Stimulated activated naive CD8-positive, alpha-beta T cell treated with anti-CD3 and anti-CD28 coated beads, Interleukin-15, amount 100 ng/mL, for 72 hours (primary cell): ENCODE measurements at regions not wholly inside any gene's neighbourhood (a gene's known extent, or its start where the extent isn't known, plus 50 kb on each side); places are given as distances from the start of the nearest gene placed in this dataset.

Experiments
- ATAC-seq: fragments of 150-1000 bp; cut with Tn5 transposase; 2 replicates; pipeline ENCODE4 v1.10.0; 2021; ENCODE audit warnings: mild to moderate bottlenecking, moderate library complexity
- DNase-seq, 2 donors: peaks; one replicate each; pipeline ENCODE4 v3.0.0; 2021 to 2022
- H3K27ac Mint-ChIP-seq, 2 donors: one replicate each; pipeline ENCODE4 v1.8.0; 2022; ENCODE audit warnings: mild to moderate bottlenecking in 2 of 2, mixed read lengths in 2 of 2, moderate library complexity in 2 of 2
- H3K27me3 Mint-ChIP-seq: one replicate; pipeline ENCODE4 v1.8.0; 2022; ENCODE audit warnings: mixed read lengths
- H3K4me1 Mint-ChIP-seq: one replicate; pipeline ENCODE4 v1.8.0; 2022; ENCODE audit warnings: mild to moderate bottlenecking, mixed read lengths
- H3K4me3 Mint-ChIP-seq, 2 donors: one replicate each; pipeline ENCODE4 v1.8.0; 2022; ENCODE audit warnings: mild to moderate bottlenecking in 2 of 2, mixed read lengths in 2 of 2, moderate library complexity in 1 of 2
- H3K9me3 Mint-ChIP-seq, 2 donors: one replicate each; pipeline ENCODE4 v1.8.0; 2022; ENCODE audit warnings: mixed read lengths in 2 of 2

DNA sequence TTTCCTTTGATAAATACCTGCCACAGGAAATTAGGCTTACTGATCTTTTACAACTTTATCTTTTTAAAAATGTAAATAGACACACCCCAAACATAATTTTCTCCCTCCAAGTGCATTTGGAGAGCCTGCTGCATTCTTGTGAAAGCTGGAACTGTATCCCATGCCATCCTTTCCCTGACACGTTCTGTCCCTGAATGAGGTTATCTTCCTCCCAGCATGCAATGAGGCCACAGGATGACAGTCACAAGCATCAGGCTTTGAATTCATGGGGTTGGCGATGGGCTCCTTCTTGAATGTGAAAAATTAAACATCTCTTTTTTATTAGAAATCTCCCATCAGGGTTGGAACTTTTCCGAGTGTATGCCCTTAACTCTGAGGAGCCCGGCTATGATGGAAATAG is 77.8 kb downstream of the CTAGE1 start:
- Mint-ChIP-seq H3K4me1 (peaks cover 62% of the 10 kb centered on the region), H3K27ac (no peak overlapping the region)

DNA sequence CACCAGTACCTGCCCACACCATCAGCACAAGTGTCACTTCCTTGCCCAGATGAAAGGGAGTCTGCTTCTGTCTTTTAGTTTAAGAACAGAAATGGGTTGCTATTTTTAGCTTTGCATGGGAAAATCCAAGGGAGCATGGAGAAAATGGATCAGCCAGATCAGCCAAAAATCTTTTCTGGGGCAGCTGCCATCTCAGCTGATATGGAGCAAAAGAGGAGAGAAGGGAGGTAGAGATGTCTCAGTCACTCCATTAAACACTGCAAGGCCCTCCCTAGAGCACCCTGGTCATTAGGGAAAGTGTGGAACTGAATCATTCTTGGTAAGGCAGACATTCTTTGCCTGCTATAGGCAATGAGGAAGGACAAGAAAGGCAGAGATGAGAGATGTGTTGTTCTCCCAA is 79.9 kb downstream of the CTAGE1 start:
- DNase-seq = no peak
- H3K9me3 Mint-ChIP-seq = peaks cover 0 to 5% of the 10 kb centered on the region in 2 donors
- H3K27me3 Mint-ChIP-seq = no peaks in the 10 kb centered on the region
- H3K4me1 Mint-ChIP-seq = peaks cover 45% of the 10 kb centered on the region
- ATAC-seq = no peak
- peak overlapping the region; percentile 12 to 16 for H3K27ac Mint-ChIP-seq
- H3K4me3 Mint-ChIP-seq = no peak overlapping the region

More for the DNA sequence above, 77.8 kb downstream of the CTAGE1 start:
- no peaks in the 10 kb centered on the region for H3K27me3 Mint-ChIP-seq
- no peak overlapping the region for H3K4me3 Mint-ChIP-seq
- H3K9me3 Mint-ChIP-seq = no peaks in the 10 kb centered on the region
- ATAC-seq (no peak), DNase-seq (no peak)

DNA sequence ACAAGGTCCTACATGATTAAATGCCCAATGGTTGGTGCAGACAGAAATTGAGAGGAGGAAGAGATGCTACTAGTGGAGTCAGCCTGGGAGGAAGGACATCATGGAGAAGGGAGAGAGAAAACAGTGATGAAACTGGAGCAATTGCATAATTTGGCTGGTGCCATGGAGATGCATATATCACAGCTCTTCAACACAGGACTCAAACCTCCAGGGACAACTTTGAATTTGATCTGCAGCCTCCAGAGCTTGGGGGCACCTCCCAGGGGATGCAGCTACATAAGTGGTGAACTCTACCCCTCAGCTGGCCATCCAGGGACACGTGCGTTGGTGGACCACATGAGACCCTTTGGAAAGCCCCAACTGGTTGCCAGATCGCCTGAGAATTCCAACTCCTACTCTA is 80.4 kb downstream of the CTAGE1 start:
- H3K27me3 Mint-ChIP-seq = no peaks in the 10 kb centered on the region
- peaks cover 39% of the 10 kb centered on the region for H3K4me1 Mint-ChIP-seq
- ATAC-seq = peak; percentile 14
- H3K27ac Mint-ChIP-seq = no peak overlapping the region
- peaks cover 0 to 5% of the 10 kb centered on the region in 2 donors for H3K9me3 Mint-ChIP-seq
- DNase-seq = no peak
- no peak overlapping the region for H3K4me3 Mint-ChIP-seq

DNA sequence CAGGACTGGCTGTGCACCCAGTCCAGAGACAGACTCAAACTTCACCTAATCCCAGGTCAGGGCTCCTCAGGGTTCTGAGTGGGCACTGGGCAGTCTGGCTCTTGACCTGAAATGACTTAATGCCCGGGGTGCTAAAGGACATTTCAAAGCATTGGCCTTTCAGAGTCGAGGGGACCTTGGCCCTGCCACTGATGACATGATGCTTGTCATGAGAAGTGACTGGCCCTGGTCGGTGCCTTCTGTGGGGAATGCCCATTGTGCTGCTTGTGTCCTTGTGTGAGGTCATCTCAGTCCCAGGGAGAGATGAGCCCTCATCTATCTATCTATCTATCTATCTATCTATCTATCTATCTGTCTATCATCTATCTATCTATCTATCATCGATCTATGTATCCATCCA is 81.3 kb downstream of the CTAGE1 start:
- ATAC-seq (no peak), DNase-seq (no peak)
- peaks cover 0 to 5% of the 10 kb centered on the region in 2 donors for H3K9me3 Mint-ChIP-seq
- peaks cover 35% of the 10 kb centered on the region for H3K4me1 Mint-ChIP-seq
- H3K27ac Mint-ChIP-seq = peak overlapping the region in 1 of 2 donors; percentile 27
- no peak overlapping the region for H3K4me3 Mint-ChIP-seq
- no peaks in the 10 kb centered on the region for H3K27me3 Mint-ChIP-seq

DNA sequence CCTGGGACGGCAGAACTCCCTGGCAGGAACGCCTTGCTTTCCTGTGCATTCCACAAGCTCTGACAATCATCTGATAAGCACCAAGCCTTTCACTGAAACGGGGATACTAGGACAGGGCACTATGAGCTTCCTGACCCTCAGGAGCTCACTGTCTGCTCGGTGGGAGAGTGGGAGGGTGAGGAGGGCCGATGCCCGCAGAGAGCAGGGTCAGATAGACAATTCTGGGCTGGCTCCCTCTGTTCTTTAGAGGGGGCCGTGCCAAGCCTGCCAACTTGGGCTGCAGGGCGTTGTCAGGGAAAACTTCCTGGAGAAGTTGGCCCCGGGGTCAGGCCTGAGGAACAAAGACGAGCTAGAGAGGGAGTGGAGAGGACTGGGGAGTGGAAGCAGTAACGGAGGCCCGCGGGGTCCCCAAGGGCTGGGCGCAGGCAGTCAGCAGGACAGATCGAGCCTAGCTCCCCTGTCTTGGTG is 82.0 kb downstream of the CTAGE1 start:
- peaks cover 35% of the 10 kb centered on the region for H3K4me1 Mint-ChIP-seq
- no peak for DNase-seq
- H3K27ac Mint-ChIP-seq = no peak overlapping the region
- H3K27me3 Mint-ChIP-seq = no peaks in the 10 kb centered on the region
- no peak for ATAC-seq
- H3K4me3 Mint-ChIP-seq = no peak overlapping the region
- H3K9me3 Mint-ChIP-seq = peaks cover 0 to 5% of the 10 kb centered on the region in 2 donors

DNA sequence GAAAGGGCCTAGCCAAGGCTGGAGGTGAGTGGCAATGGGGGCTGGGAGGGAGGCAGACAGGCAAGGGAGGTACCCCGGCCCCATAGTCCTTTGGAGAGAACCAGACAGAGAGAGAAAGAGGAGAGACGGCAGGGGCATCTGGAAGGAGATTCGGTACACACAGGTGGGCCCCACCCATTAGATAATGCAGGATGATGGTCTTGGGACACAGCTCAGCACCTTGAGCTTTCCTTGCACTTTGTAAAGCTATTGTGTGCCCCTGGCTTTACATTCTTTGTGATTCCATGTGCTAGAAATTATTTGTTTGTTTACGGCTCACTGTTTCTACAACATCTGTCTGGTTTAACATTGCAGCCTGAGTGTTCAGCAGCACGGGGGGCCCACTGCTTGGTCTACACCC is 83.1 kb downstream of the CTAGE1 start:
- Mint-ChIP-seq H3K27ac (peak overlapping the region in 1 of 2 donors; percentile 3), H3K9me3 (peaks cover 4 to 5% of the 10 kb centered on the region in 2 donors), H3K4me1 (peaks cover 28% of the 10 kb centered on the region), H3K4me3 (no peak overlapping the region), H3K27me3 (no peaks in the 10 kb centered on the region)
- ATAC-seq (no peak), DNase-seq (no peak)

DNA sequence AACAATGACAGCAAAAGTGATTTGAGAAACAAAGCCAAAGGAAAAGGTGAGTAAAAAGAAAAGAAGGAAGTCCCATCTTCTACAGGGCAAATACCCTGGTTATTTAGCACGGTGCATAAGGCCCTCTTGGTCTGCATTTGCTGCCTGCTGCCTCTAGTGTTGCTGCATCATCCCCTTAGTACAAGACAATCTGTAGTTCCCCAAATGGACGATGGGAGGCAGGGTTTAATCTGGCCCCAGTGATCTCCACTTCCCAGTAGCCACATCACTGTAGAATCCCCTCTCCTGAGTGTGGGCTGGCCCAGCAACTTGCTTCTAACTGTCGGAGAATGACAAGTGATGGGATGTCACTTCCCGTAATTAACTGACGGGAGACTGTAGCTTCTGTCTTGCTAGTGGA is 85.1 kb downstream of the CTAGE1 start:
- no peaks in the 10 kb centered on the region for H3K27me3 Mint-ChIP-seq
- H3K27ac Mint-ChIP-seq = no peak overlapping the region
- ATAC-seq = no peak
- H3K9me3 Mint-ChIP-seq = peaks cover 4 to 5% of the 10 kb centered on the region in 2 donors
- no peak overlapping the region for H3K4me3 Mint-ChIP-seq
- no peak for DNase-seq
- H3K4me1 Mint-ChIP-seq = peaks cover 15% of the 10 kb centered on the region

DNA sequence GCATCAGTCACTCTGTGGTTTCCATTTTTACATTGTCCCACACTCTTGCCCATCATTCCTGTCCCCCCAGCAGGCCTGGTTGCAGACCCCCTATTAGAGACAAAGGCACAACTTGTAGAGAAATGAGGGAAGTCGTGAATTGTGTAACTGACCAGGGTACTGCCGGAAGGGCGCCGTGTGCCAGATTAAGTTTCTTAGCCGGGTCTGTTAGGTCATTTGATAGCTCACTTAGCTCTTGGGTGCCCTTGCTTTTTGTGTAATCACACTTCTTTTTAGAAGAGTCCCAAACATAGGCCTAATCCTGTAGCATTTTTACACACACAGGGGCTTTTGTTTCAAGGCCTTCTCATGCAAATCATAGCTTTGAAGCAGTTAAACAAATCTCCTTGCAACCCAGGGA is 87.2 kb downstream of the CTAGE1 start:
- no peak for DNase-seq
- no peak overlapping the region for H3K4me3 Mint-ChIP-seq
- ATAC-seq = no peak
- H3K27me3 Mint-ChIP-seq = no peaks in the 10 kb centered on the region
- H3K4me1 Mint-ChIP-seq = no peaks in the 10 kb centered on the region
- peaks cover 4 to 5% of the 10 kb centered on the region in 2 donors for H3K9me3 Mint-ChIP-seq
- H3K27ac Mint-ChIP-seq = no peak overlapping the region

DNA sequence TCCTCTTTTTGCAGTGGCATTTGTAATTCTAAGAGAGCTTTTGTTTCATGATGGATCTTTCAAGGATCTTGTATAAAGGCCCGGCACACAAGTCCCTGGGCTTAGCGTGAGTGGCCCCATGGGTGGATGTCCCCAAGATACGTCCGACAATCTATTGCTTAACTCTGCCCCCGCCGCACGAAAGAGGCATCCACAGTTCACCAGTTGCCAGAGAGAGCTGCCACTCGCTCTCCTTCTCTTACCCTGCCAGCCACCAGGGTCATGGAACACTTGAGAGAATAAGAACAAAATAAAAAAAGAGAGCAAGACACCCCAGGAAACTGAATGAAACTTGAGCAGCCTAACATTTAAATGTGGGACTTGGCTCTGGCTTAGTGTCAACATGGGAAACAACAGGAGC is 92.3 kb downstream of the CTAGE1 start:
- no peak for DNase-seq
- no peak overlapping the region for H3K27ac Mint-ChIP-seq

DNA sequence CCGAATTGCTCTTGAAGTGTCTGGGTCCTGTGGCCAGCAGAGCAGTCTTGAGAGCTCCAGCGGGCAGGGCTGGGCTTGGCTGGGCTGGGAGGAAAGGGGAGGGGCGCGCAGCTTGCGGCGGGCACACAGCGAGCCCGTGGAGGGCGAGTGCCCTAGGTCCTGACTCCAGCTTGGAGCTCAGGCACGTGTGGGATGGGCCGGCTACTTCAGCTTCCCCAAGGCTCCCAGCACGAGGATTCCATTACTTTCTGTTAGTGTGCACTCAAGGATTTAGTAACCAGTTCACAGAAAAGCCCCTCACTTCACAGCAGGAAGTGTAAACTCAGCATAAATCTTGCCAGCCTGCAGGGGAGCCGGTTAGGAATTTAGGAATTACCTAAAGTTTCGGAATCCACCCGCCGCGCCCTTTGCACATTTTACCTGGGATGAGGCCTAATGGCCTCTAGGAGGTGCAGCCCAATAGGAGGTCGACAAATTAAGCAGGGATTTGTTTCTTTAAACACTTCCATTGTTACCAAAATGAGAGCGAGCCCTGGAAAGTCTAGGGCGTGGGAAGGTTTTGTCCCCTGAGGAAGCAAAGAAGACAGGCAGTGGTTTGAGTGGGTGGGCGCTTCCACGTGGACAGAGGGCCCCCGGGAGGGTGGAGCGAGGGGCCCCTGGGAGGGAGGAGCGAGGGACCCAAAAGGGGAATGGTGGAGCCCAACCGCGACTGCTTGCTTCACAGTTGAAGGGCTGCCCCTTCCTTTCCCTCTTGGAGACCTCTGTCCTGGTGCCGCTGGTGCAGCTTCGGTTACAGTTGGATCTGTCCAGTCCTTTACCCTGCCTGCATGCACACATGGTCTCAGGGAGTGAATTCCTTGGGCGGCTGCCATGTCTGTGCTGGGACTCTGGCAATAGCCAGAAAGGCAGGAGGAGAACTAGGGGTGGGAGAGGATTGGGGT is 93.3 kb downstream of the CTAGE1 start:
- no peaks in the 10 kb centered on the region for H3K9me3 Mint-ChIP-seq

More for the DNA sequence above, 92.3 kb downstream of the CTAGE1 start:
- ATAC-seq = no peak
- H3K27me3 Mint-ChIP-seq = no peaks in the 10 kb centered on the region
- H3K9me3 Mint-ChIP-seq = peaks cover 0 to 3% of the 10 kb centered on the region in 2 donors
- no peak overlapping the region for H3K4me3 Mint-ChIP-seq
- H3K4me1 Mint-ChIP-seq = peaks cover 6% of the 10 kb centered on the region

DNA sequence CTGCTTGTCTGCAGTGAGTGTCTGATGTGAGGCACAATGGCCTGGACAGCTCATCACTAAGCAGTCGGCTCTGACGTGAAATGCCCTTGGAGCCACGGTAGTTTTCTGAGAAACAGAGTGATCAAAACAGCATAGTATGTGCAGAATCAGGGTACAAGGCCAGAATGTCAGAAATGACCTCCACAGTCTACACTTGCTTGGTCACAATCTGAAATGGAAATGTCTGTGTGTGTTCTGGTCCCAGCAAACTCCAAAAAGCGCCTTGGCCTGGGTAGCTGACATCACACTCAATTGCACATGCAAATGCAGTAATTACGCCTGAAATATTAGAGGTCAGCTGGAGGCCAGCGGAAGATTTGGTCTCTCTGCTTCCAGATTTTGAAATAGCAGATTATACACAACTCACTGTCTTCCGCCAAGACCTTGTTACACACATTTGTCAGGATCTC is 95.4 kb downstream of the CTAGE1 start:
- no peak overlapping the region for H3K4me3 Mint-ChIP-seq
- H3K27ac Mint-ChIP-seq = no peak overlapping the region
- no peaks in the 10 kb centered on the region for H3K9me3 Mint-ChIP-seq
- ATAC-seq (no peak), DNase-seq (no peak)
- peaks cover 6% of the 10 kb centered on the region for H3K4me1 Mint-ChIP-seq
- H3K27me3 Mint-ChIP-seq = no peaks in the 10 kb centered on the region

More for the DNA sequence above, 93.3 kb downstream of the CTAGE1 start:
- ATAC-seq = peak; percentile 47
- Mint-ChIP-seq H3K4me3 (peak overlapping the region; percentile 36 to 72), H3K4me1 (peaks cover 6% of the 10 kb centered on the region), H3K27ac (peak overlapping the region; percentile 37 to 79), H3K27me3 (no peaks in the 10 kb centered on the region)
- no peak for DNase-seq

DNA sequence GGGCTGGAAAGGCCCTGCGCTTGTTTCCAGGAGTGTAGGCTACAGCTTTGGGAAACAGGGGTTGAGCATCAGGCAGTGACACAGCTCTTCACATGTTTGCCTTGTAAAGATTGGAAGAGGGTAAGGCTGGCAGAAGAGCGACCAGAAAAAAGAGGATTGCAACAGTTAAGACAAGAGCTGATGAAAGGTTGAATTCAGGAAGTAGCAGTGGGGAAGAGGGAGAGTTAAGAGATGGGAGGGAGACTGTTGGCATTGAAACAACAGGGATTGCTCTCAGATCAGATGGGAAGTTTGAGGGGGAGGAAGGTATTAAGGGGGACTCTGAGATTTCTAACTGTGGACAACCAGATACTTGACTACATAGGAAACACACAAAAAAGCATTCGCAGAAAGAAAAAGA is 96.9 kb downstream of the CTAGE1 start:
- Mint-ChIP-seq H3K27ac (no peak overlapping the region), H3K4me1 (peaks cover 6% of the 10 kb centered on the region), H3K9me3 (no peaks in the 10 kb centered on the region), H3K4me3 (no peak overlapping the region), H3K27me3 (no peaks in the 10 kb centered on the region)
- ATAC-seq (no peak), DNase-seq (no peak)

DNA sequence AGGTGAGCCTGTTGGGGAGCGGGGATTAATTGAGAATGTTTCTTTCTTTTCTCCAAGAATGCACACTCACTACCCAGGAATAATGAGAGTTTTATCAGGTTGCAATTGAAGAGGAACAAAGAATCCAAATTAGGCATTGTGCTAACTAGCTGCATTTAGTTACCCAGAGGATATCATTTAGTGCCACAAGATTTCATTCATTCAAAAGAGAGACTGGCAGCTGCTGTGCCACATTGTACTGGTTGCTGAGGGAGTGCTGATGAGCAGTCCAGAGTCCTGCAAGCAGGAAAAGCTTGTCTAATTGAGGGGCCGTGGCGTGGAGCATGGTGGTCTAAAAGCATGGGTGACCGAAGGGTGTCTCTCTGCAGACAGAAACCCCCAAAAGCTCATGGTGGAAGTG is 97.6 kb downstream of the CTAGE1 start:
- Mint-ChIP-seq H3K4me1 (peaks cover 6% of the 10 kb centered on the region), H3K9me3 (no peaks in the 10 kb centered on the region)
- no peak for ATAC-seq

DNA sequence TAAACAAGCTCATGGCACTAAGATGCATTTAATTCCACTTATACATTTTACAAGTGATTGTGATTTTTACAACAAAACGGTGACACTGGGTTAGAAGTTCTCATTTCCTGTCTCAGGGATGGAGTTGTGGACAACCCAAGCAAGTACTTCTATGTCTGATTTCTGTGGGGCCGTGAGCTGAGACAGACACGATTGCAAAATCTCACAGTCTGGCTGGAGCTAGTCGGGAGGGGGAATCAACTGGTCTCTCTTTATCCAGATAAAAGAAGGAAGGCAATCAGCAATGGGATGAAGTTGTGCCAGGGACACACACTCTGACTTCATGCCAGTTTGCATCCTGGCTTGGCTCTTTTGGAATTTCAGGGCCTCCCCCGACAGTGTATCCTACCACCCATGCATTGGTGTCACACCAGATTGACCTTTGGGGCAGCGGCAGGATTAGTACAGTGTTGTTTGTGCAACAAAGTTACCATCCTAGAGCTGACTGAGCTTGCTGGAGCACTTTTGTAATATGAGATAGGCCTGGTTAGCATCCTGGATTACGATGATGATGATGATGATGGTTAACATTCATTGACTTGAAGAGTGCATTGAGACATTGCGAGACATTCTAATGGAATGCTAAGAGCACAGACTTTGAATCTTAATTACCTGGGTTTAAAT is 98.8 kb downstream of the CTAGE1 start:
- no peak for DNase-seq
- H3K9me3 Mint-ChIP-seq = no peaks in the 10 kb centered on the region
- no peak for ATAC-seq

More for the DNA sequence above, 97.6 kb downstream of the CTAGE1 start:
- H3K27me3 Mint-ChIP-seq = no peaks in the 10 kb centered on the region
- no peak overlapping the region for H3K4me3 Mint-ChIP-seq
- H3K27ac Mint-ChIP-seq = no peak overlapping the region
- no peak for DNase-seq

DNA sequence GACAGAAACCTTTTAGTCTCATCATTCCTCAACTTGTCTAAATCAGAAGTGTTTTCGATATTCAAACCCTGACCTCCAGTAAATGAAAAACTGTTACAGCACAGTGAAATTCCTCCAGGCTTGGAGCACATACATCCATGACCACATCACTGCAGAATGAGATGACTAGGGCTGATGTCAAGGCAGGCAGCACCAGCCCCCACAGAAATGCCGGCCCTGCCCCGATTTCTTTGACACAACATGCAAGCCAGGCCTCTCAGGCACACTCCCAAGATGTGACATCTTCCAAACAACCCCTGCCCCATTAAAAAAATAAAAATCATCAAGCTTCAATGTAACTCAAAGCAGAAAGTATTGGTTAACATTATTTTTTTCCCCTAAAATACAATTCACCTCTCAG is 103.3 kb downstream of the CTAGE1 start:
- H3K9me3 Mint-ChIP-seq = no peaks in the 10 kb centered on the region
- H3K27ac Mint-ChIP-seq = no peak overlapping the region

More for the DNA sequence above, 98.8 kb downstream of the CTAGE1 start:
- Mint-ChIP-seq H3K27me3 (no peaks in the 10 kb centered on the region), H3K4me3 (no peak overlapping the region), H3K27ac (no peak overlapping the region), H3K4me1 (no peaks in the 10 kb centered on the region)

DNA sequence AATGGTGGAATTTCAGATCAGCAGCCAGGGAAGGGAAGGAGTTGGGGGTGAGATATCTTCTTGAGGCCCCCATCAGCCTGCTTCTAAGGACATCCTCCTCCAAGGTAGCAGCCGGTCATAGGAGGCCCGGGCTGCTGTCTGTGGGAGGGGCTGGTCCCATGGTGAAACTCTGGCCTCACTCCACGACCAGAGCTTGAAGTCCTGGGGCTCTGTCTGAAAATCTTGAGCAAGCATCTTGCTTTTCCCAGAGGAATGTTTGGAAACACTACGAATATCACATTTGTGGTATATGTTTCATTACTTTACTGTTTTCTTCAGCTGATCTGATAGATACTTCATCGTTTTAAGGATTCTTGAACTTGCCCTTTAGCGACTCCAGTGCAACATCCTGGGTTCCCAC is 103.7 kb downstream of the CTAGE1 start:
- Mint-ChIP-seq H3K27me3 (no peaks in the 10 kb centered on the region), H3K4me1 (no peaks in the 10 kb centered on the region), H3K27ac (no peak overlapping the region), H3K4me3 (no peak overlapping the region), H3K9me3 (no peaks in the 10 kb centered on the region)
- no peak for ATAC-seq
- no peak for DNase-seq

More for the DNA sequence above, 103.3 kb downstream of the CTAGE1 start:
- Mint-ChIP-seq H3K4me3 (no peak overlapping the region), H3K4me1 (no peaks in the 10 kb centered on the region), H3K27me3 (no peaks in the 10 kb centered on the region)
- ATAC-seq = no peak
- DNase-seq = no peak
